Umbilical cord (tissue), 1 donor: ENCODE measurements at regions not wholly inside any gene's neighbourhood (a gene's known extent, or its start where the extent isn't known, plus 50 kb on each side); places are given as distances from the start of the nearest gene placed in this dataset.
A peak's percentile ranks its signal among the peaks of the same experiment; 100 is the strongest.

Source experiments
- DNase-seq: peaks from one replicate; pipeline ENCODE4 v3.0.0-alpha.2; 2015; ENCODE audit warnings: low spot score

- no peak for DNase-seq
These were observed 187.4 kb upstream of the STAC start for GRCh38 chr3:36192901-36193300.

- no peak for DNase-seq
These were observed 186.9 kb upstream of the STAC start for GRCh38 chr3:36193448-36193847.

- DNase-seq: no peak
These were observed 184.2 kb upstream of the STAC start for GRCh38 chr3:36196058-36196457.

- DNase-seq: no peak
These were observed 183.2 kb upstream of the STAC start for GRCh38 chr3:36197151-36197550.

- no peak for DNase-seq
These were observed 178.8 kb upstream of the STAC start for GRCh38 chr3:36201546-36201945.

- DNase-seq: peak; percentile 14
These were observed 173.2 kb upstream of the STAC start for GRCh38 chr3:36206956-36207580.

- no peak for DNase-seq
These were observed 169.3 kb upstream of the STAC start for GRCh38 chr3:36210840-36211651.

GRCh38 chr3:36211652-36211999 is 168.7 kb upstream of the STAC start:
- DNase-seq: no peak

GRCh38 chr3:36212251-36212650 is 168.1 kb upstream of the STAC start:
- DNase-seq: peak; percentile 47

- DNase-seq: no peak
These were observed 165.8 kb upstream of the STAC start for GRCh38 chr3:36214460-36214859.

GRCh38 chr3:36215241-36215640 is 165.1 kb upstream of the STAC start:
- DNase-seq: no peak

- DNase-seq: no peak
These were observed 160.9 kb upstream of the STAC start for GRCh38 chr3:36219398-36219797.

- no peak for DNase-seq
These were observed 160.1 kb upstream of the STAC start for GRCh38 chr3:36220173-36220572.

GRCh38 chr3:36221975-36222374 is 158.3 kb upstream of the STAC start:
- DNase-seq: no peak

- no peak for DNase-seq
These were observed 152.3 kb upstream of the STAC start for GRCh38 chr3:36227980-36228379.

GRCh38 chr3:36229496-36229895 is 150.8 kb upstream of the STAC start:
- no peak for DNase-seq

GRCh38 chr3:36232797-36233489 is 147.4 kb upstream of the STAC start:
- no peak for DNase-seq

- DNase-seq: no peak
These were observed 135.6 kb upstream of the STAC start for GRCh38 chr3:36244728-36245127.

- DNase-seq: no peak
These were observed 131.9 kb upstream of the STAC start for GRCh38 chr3:36248374-36248773.

GRCh38 chr3:36250191-36250590 is 130.1 kb upstream of the STAC start:
- no peak for DNase-seq

GRCh38 chr3:36257158-36257852 is 123.0 kb upstream of the STAC start:
- DNase-seq: no peak

- DNase-seq: no peak
These were observed 121.9 kb upstream of the STAC start for GRCh38 chr3:36258421-36258820.
